Ishikawa (cell line): ENCODE measurements at regions not wholly inside any gene's neighbourhood (a gene's known extent, or its start where the extent isn't known, plus 50 kb on each side); places are given as distances from the start of the nearest gene placed in this dataset.

Experiments used
- CEBPB ChIP-seq: IDR thresholded peaks from 2 replicates; pipeline ENCODE4 v1.6.1; 2012
- CREB1 ChIP-seq: IDR thresholded peaks from 2 replicates; pipeline ENCODE4 v1.6.1; 2012; ENCODE audit warnings: low read depth
- EGR1 ChIP-seq: IDR thresholded peaks from 2 replicates; pipeline ENCODE4 v1.6.1; 2012
- EP300 ChIP-seq: IDR thresholded peaks from 2 replicates; pipeline ENCODE4 v1.6.1; 2012; ENCODE audit warnings: borderline replicate concordance
- FOXM1 ChIP-seq: IDR thresholded peaks from 2 replicates; pipeline ENCODE4 v1.6.1; 2012; ENCODE audit warnings: low read depth, borderline replicate concordance
- NFIC ChIP-seq: IDR thresholded peaks from 2 replicates; pipeline ENCODE4 v1.6.1; 2012
- RAD21 ChIP-seq: IDR thresholded peaks from 2 replicates; pipeline ENCODE4 v1.6.1; 2012; ENCODE audit warnings: low read depth
- TAF1 ChIP-seq: IDR thresholded peaks from 2 replicates; pipeline ENCODE4 v1.6.1; 2012; ENCODE audit warnings: low read depth, mild to moderate bottlenecking
- TEAD4 ChIP-seq: IDR thresholded peaks from 2 replicates; pipeline ENCODE4 v1.6.1; 2012
- YY1 ChIP-seq: IDR thresholded peaks from 2 replicates; pipeline ENCODE4 v1.6.1; 2012; ENCODE audit warnings: low read depth
- TF ChIP-seq, protein P1 (sequence below): IDR thresholded peaks from 2 replicates; pipeline ENCODE4 v1.6.1; 2012

- TF ChIP-seq EP300: no peak
- TF ChIP-seq, protein P1, sequence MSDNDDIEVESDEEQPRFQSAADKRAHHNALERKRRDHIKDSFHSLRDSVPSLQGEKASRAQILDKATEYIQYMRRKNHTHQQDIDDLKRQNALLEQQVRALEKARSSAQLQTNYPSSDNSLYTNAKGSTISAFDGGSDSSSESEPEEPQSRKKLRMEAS: no peak
- no peak for TF ChIP-seq TAF1
- no peak for TF ChIP-seq CEBPB
- no peak for TF ChIP-seq FOXM1
- no peak for TF ChIP-seq RAD21
- no peak for TF ChIP-seq YY1
- TF ChIP-seq NFIC: no peak
- no peak for TF ChIP-seq EGR1
- no peak for TF ChIP-seq CREB1
- TF ChIP-seq TEAD4: no peak
Observed at GRCh38 chr14:40616579-40616978, 990.1 kb upstream of the LRFN5 start.
